Activated CD4-positive, alpha-beta T cell treated with anti-CD3 and anti-CD28 coated beads, Interleukin-2, amount 50 U/mL, for 48 hours (primary cell): ENCODE measurements at regions not wholly inside any gene's neighbourhood (a gene's known extent, or its start where the extent isn't known, plus 50 kb on each side); places are given as distances from the start of the nearest gene placed in this dataset.
"Not testable (repeated sequence)": the region's sequence is repeated elsewhere in the genome, so short reads cannot be mapped to it uniquely, and the experiment has no call there.

ENCODE experiments used
- DNase-seq, 2 experiments: peaks; one replicate each; pipeline ENCODE4 v3.0.0-alpha.2; 2020

GRCh38 chr3:76206346-76206745, 421.0 kb upstream of the ZNF717 start:
- DNase-seq: no peak

GRCh38 chr3:76212679-76213078, 427.3 kb upstream of the ZNF717 start:
- DNase-seq: no peak

GRCh38 chr3:76222201-76222600, 436.9 kb upstream of the ZNF717 start:
- no peak for DNase-seq

GRCh38 chr3:76231258-76231657, 445.9 kb upstream of the ZNF717 start:
- no peak for DNase-seq

DNA sequence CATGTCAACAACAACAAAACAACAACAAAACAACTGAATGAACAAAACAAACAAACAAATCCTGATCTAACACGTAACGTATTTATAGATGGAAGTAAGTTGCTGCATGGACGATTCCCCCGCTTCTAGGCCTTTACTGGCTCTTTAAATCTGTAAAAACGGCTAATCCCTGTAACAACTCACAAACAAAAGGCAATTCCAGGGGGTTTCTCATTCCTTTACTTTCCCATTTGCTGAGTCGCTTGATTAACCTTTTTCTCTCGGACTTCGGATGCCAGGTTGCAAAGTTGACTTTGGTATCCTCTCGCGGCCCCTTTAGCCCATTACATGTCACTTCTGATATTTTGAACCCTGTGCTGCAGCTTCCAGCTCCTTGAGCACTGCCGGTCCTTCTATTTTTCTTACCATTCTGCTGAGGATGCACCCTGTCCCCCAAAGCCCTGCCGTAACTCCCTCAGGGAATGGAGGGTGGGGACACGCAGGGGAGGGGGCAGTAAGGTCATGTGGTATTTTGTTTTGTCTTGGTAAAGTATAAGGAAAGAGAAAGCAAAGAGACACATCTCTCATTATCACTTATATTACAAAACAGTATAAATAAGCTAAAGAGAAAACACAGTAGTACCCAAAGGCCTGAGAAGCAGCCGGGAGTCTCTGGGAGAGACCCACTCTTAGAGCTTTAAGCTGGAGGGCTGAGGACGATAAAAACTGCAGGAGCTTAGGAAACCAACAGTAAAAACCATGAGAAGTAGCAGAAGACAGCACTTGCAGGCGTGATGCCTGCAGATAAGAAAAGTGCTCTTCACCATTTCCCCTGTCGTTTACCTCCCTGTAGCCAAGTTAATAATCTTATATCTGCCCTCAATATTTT, 457.8 kb upstream of the ZNF717 start:
- no peak for DNase-seq

GRCh38 chr3:76245073-76245472, 459.7 kb upstream of the ZNF717 start:
- DNase-seq: no peak

DNA sequence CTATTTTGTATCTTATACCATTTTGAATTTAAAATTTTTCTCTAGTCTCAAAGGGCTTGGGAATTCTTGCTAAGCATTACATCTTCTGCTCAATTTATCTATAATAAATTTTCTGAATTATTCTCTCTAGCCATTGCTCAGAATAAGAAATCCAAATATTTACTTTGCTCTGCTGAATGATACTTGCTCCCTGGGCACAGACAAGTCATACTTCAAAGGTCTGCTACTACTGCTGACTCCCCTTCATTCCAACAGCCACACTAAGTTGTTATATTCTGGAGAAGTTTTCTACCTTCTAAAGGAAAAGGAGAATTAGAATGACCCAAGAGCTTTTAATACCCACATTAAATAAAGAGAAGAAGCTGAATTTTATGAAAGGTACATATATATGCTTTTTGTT, 460.3 kb upstream of the ZNF717 start:
- no peak for DNase-seq

GRCh38 chr3:76264496-76264895, 479.1 kb upstream of the ZNF717 start:
- no peak for DNase-seq

GRCh38 chr3:76264911-76265310, 479.6 kb upstream of the ZNF717 start:
- DNase-seq: no peak

GRCh38 chr3:76266511-76266910, 481.2 kb upstream of the ZNF717 start:
- DNase-seq: no peak

DNA sequence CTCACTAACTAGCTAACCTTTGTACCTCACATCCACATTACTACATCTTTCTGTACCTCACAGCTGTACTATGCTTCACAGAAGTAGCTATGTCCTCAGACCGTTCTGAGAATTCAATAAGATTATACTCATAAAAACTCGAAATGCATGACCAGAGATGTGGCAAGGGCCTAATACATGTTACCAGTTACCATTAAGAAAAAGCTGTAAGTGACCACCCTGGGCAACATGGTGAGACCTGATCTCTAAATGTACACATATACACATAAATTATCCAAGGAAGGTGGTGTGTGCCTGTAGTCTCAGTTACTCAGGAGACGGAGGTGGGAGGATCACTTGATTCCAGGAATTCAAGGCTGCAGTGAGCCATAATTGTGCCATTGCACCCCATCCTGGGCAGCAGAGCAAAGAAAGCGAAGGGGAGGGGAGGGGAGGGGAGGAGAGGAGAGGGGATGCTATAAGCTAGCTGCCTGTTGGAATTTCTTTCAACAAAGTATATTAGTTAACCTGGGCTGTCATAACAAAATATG, 482.6 kb upstream of the ZNF717 start:
- no peak for DNase-seq

- no peak for DNase-seq
These were observed 508.5 kb upstream of the ZNF717 start for GRCh38 chr3:76293856-76294255.

DNA sequence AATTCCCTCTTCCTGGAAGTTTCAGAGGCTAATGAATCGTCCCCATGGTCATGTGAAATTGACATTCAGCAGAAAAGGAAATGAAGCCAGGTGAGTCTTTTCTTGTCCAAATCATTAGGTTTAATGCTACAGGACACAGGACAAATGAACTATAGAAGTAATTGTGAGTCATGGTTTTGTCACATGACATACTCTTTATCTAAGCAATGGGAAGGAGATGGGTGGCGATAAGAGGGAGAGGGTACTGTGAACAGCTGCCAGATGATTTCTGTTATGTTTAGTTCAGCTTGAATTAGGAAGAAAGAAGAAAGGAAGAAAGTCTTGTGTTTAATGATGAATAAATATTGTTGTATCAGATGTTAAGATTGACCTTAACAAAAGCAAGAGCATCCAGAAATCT, 515.4 kb upstream of the ZNF717 start:
- no peak for DNase-seq

- DNase-seq: no peak
These were observed 522.2 kb upstream of the ZNF717 start for GRCh38 chr3:76307556-76307955.

GRCh38 chr3:76308541-76308940, 523.2 kb upstream of the ZNF717 start:
- DNase-seq: no peak

GRCh38 chr3:76310089-76310488, 524.7 kb upstream of the ZNF717 start:
- no peak for DNase-seq

DNA sequence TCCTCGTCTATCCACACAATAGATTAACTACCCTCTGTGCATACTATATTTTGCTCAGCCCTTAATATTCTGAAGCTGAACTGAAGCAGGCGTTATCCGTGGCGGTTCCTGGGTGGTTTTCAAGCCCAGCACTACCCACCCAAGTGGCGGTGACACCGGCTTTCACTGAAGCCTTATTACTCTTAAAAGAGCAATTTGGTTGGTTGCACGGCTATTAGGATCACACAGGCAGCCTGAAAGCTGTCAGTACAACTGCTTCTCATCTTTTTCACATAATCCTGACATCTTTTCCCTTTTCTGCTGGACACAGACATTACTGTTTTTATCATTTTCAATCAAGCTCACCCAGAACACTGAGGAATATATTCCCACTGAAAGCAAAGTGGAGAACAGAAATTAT, 525.3 kb upstream of the ZNF717 start:
- DNase-seq: no peak

GRCh38 chr3:76311941-76312340, 526.6 kb upstream of the ZNF717 start:
- no peak for DNase-seq

GRCh38 chr3:76315906-76316305, 530.6 kb upstream of the ZNF717 start:
- DNase-seq: not testable (repeated sequence)

- DNase-seq: no peak
These were observed 536.3 kb upstream of the ZNF717 start for GRCh38 chr3:76321614-76322013.

GRCh38 chr3:76324101-76324500, 538.8 kb upstream of the ZNF717 start:
- DNase-seq: no peak

- DNase-seq: no peak
These were observed 560.5 kb upstream of the ZNF717 start for GRCh38 chr3:76345878-76346277.

- DNase-seq: no peak
These were observed 561.3 kb upstream of the ZNF717 start for GRCh38 chr3:76346690-76347089.

GRCh38 chr3:76349715-76350480, 564.5 kb upstream of the ZNF717 start:
- no peak for DNase-seq
